HCT116 (cell line): ENCODE measurements at regions not wholly inside any gene's neighbourhood (a gene's known extent, or its start where the extent isn't known, plus 50 kb on each side); places are given as distances from the start of the nearest gene placed in this dataset.

Experiments used
- ATAC-seq: fragments of 200-7000 bp; cut with Tn5 transposase; 2 replicates; pipeline ENCODE4 v1.9.1; 2020; ENCODE audit warnings: mild to moderate bottlenecking, moderate library complexity
- BruUV-seq: library from RNA; stranded (reverse); fragments of 400-500 nt; replicated peaks from 2 replicates; lab custom pipeline; 2021; lab: Mats Ljungman, UMichigan
- CTCF ChIA-PET: fragments of 300-600 bp; sonication (Branson Sonifier 250); formaldehyde crosslinking; loops from one replicate; lab custom pipeline; 2021; ENCODE audit warnings: antibody characterized with exemption; lab: Charles Lee
- POLR2A ChIA-PET: fragments of 300-600, 350-600 bp; sonication (Branson Sonifier 250); formaldehyde crosslinking; loops from one replicate; lab custom pipeline; 2021; ENCODE audit warnings: antibody characterized with exemption; lab: Charles Lee
- RAD21 ChIA-PET, 2 experiments: fragments of 300-600 bp; sonication (Branson Sonifier 250); formaldehyde crosslinking; loops; one replicate each; lab custom pipeline; 2023; ENCODE audit warnings: low total read pairs in 2 of 2; ENCODE audit not compliant: uncharacterized antibody in 2 of 2, unreplicated experiment in 2 of 2, low non-redundant PET in 1 of 2; lab: Charles Lee
- DNase-seq: peaks from one replicate; pipeline ENCODE4 v3.0.0-alpha.2; 2010; ENCODE audit warnings: low read depth, low spot score
- H2AFZ ChIP-seq: fragments of 200-600 bp; shearing (Covaris generic), sonication (generic); 2 replicates; pipeline ENCODE4 v1.6.1; 2017; ENCODE audit warnings: low read depth, mixed run types, mixed read lengths, antibody characterized with exemption, low read length; ENCODE audit not compliant: poor library complexity, severe bottlenecking
- H3K27ac ChIP-seq: 2 replicates; pipeline ENCODE4 v1.5.1; 2012; ENCODE audit warnings: low read depth, low read length
- H3K27me3 ChIP-seq: fragments of 200-600 bp; sonication (generic); 2 replicates; pipeline ENCODE4 v1.6.1; 2016; ENCODE audit warnings: mixed run types, low read length, mixed read lengths; ENCODE audit not compliant: insufficient read depth
- H3K36me3 ChIP-seq, 2 experiments: fragments of 200-500 bp in 1 of 2; fragments of 200-600 bp in 1 of 2; sonication (Bioruptor generic) in 1 of 2; sonication (generic) in 1 of 2; 2 replicates each; pipeline versions ENCODE4 v1.5.1 to v1.6.1; 2014 to 2016; ENCODE audit warnings: low read length in 2 of 2, inconsistent platforms in 1 of 2, mixed read lengths in 1 of 2, mixed run types in 1 of 2; ENCODE audit not compliant: insufficient read depth in 2 of 2, control insufficient read depth in 1 of 2
- H3K4me1 ChIP-seq, 2 experiments: fragments of 200-600 bp in 1 of 2; sonication (generic) in 1 of 2; 2 replicates each; pipeline versions ENCODE4 v1.5.1 to v1.6.1; 2012 to 2017; ENCODE audit warnings: low read length in 2 of 2, inconsistent platforms in 1 of 2, mild to moderate bottlenecking in 1 of 2, mixed read lengths in 1 of 2, mixed run types in 1 of 2, moderate library complexity in 1 of 2; ENCODE audit not compliant: insufficient read depth in 2 of 2, control insufficient read depth in 1 of 2
- H3K4me2 ChIP-seq: fragments of 200-600 bp; sonication (generic); 2 replicates; pipeline ENCODE4 v1.6.1; 2017; ENCODE audit warnings: mixed run types, low read length, mixed read lengths
- H3K4me3 ChIP-seq, 2 experiments: fragments of 200-600 bp in 1 of 2; sonication (generic) in 1 of 2; replicated peaks in 1 of 2; 2 replicates each; pipeline ENCODE4 v1.5.1; 2011 to 2016; ENCODE audit warnings: low read length in 2 of 2, control low read depth in 1 of 2, low read depth in 1 of 2, mild to moderate bottlenecking in 1 of 2, mixed read lengths in 1 of 2, mixed run types in 1 of 2
- H3K79me2 ChIP-seq: fragments of 200-600 bp; sonication (generic); 2 replicates; pipeline ENCODE4 v1.6.1; 2017; ENCODE audit warnings: mild to moderate bottlenecking, mixed run types, low read length, moderate library complexity, mixed read lengths; ENCODE audit not compliant: insufficient read depth
- H3K9ac ChIP-seq: fragments of 200-600 bp; sonication (generic); 2 replicates; pipeline ENCODE4 v1.6.1; 2016; ENCODE audit warnings: low read length, mixed read lengths
- H3K9me2 ChIP-seq: fragments of 200-600 bp; sonication (generic), shearing (Covaris generic); 2 replicates; pipeline ENCODE4 v1.6.1; 2017; ENCODE audit warnings: mixed run types, mild to moderate bottlenecking, moderate library complexity; ENCODE audit not compliant: insufficient read depth
- H3K9me3 ChIP-seq, 2 experiments: fragments of 200-500 bp in 1 of 2; fragments of 200-600 bp in 1 of 2; sonication (Bioruptor generic) in 1 of 2; sonication (generic) in 1 of 2; 2 replicates each; pipeline ENCODE4 v1.6.1; 2014 to 2017; ENCODE audit warnings: low read length in 2 of 2, mixed read lengths in 2 of 2, inconsistent platforms in 1 of 2, low read depth in 1 of 2, mild to moderate bottlenecking in 1 of 2, mixed run types in 1 of 2, moderate library complexity in 1 of 2; ENCODE audit not compliant: control insufficient read depth in 1 of 2, insufficient read depth in 1 of 2
- H4K20me1 ChIP-seq: fragments of 200-600 bp; sonication (generic), shearing (Covaris generic); 2 replicates; pipeline ENCODE4 v1.6.1; 2017; ENCODE audit warnings: mixed run types, mild to moderate bottlenecking, moderate library complexity; ENCODE audit not compliant: insufficient read depth
- ATF3 ChIP-seq: IDR thresholded peaks from 2 replicates; pipeline ENCODE4 v1.6.1; 2012
- CBX3 ChIP-seq: IDR thresholded peaks from 2 replicates; pipeline ENCODE4 v1.6.1; 2012; ENCODE audit warnings: low read depth
- ELF1 ChIP-seq: IDR thresholded peaks from 2 replicates; pipeline ENCODE4 v1.6.1; 2012; ENCODE audit warnings: low read depth, borderline replicate concordance
- EZH2phosphoT487 ChIP-seq: fragments of 200-600 bp; IDR thresholded peaks from 2 replicates; pipeline ENCODE4 v1.6.1; 2018; ENCODE audit warnings: antibody characterized with exemption, borderline replicate concordance
- JUND ChIP-seq: IDR thresholded peaks from 2 replicates; pipeline ENCODE4 v1.6.1; 2012
- MAX ChIP-seq: IDR thresholded peaks from 2 replicates; pipeline ENCODE4 v1.6.1; 2012
- RAD21 ChIP-seq: IDR thresholded peaks from 2 replicates; pipeline ENCODE4 v1.6.1; 2012; ENCODE audit warnings: low read depth, mild to moderate bottlenecking
- REST ChIP-seq: IDR thresholded peaks from 2 replicates; pipeline ENCODE4 v1.6.1; 2012; ENCODE audit warnings: low read depth
- ZFX ChIP-seq: fragments of 450-650 bp; IDR thresholded peaks from 2 replicates; pipeline ENCODE4 v1.6.1; 2017
- ZNF274 ChIP-seq: fragments of 200-500 bp; sonication (Bioruptor generic); IDR thresholded peaks from 2 replicates; pipeline ENCODE4 v1.6.1; 2014; ENCODE audit warnings: mild to moderate bottlenecking, low read depth, low read length, inconsistent platforms
- intact Hi-C: fragments of 100-400 bp; cut with micrococcal nuclease; formaldehyde crosslinking; loops from 2 replicates; pipeline ENCODE4 v1.10.0; 2022

- TF ChIP-seq ATF3 = no peak
These were observed 53.6 kb upstream of the SIMC1 start (continued) for GRCh38 chr5:176184608-176185132.

GRCh38 chr5:176185133-176185733, 53.0 kb upstream of the SIMC1 start:
- no peaks in the 10 kb centered on the region for H3K9me2 ChIP-seq
- ATAC-seq (no peak), DNase-seq (no peak)
- BruUV-seq = no TSS peak
- H3K36me3 ChIP-seq = no peaks in the 10 kb centered on the region
- no peaks in the 10 kb centered on the region for H3K27me3 ChIP-seq
- no peak overlapping the region for H2AFZ ChIP-seq
- no peak for TF ChIP-seq ELF1
- H3K9me3 ChIP-seq = no peaks in the 10 kb centered on the region
- POLR2A ChIA-PET = no interaction called here
- RAD21 ChIA-PET = no interaction called here
- H3K4me1 ChIP-seq = peaks cover 0 to 7% of the 10 kb centered on the region in 2 experiments; a peak in 1 of 4 replicates
- H3K4me3 ChIP-seq = no peak overlapping the region
- H3K79me2 ChIP-seq = no peaks in the 10 kb centered on the region
- H4K20me1 ChIP-seq = no peaks in the 10 kb centered on the region
- intact Hi-C loops = no loop called here
- CTCF ChIA-PET = no interaction called here
- no peak overlapping the region for H3K27ac ChIP-seq
- no peak overlapping the region for H3K4me2 ChIP-seq
- H3K9ac ChIP-seq = no peak overlapping the region

GRCh38 chr5:176186107-176186506, 52.1 kb upstream of the SIMC1 start:
- CTCF ChIA-PET = no interaction called here
- H3K36me3 ChIP-seq = no peaks in the 10 kb centered on the region
- H3K9me3 ChIP-seq = no peaks in the 10 kb centered on the region
- no peaks in the 10 kb centered on the region for H3K79me2 ChIP-seq
- peaks cover 0 to 7% of the 10 kb centered on the region in 2 experiments; a peak in 1 of 4 replicates for H3K4me1 ChIP-seq
- RAD21 ChIA-PET = no interaction called here
- H4K20me1 ChIP-seq = no peaks in the 10 kb centered on the region
- TF ChIP-seq JUND = no peak
- no peak for TF ChIP-seq CBX3
- no peak for TF ChIP-seq EZH2phosphoT487
- TF ChIP-seq RAD21 = no peak
- TF ChIP-seq MAX = no peak
- no peak for TF ChIP-seq REST
- TF ChIP-seq ZNF274 = no peak
- TF ChIP-seq ZFX = no peak
- ATAC-seq = no peak
- H3K9ac ChIP-seq = no peak overlapping the region
- H3K4me2 ChIP-seq = no peak overlapping the region
- H3K9me2 ChIP-seq = no peaks in the 10 kb centered on the region
- BruUV-seq = no TSS peak
- intact Hi-C loops = no loop called here
- no peak overlapping the region for H2AFZ ChIP-seq
- POLR2A ChIA-PET = no interaction called here
- H3K4me3 ChIP-seq = no peak overlapping the region
- no peaks in the 10 kb centered on the region for H3K27me3 ChIP-seq
- H3K27ac ChIP-seq = no peak overlapping the region
- DNase-seq = no peak
